WTC11 (cell line): ENCODE measurements at regions not wholly inside any gene's neighbourhood (a gene's known extent, or its start where the extent isn't known, plus 50 kb on each side); places are given as distances from the start of the nearest gene placed in this dataset.

Source experiments
- ATAC-seq: fragments of 200-7000 bp; cut with Tn5 transposase; 2 replicates; pipeline ENCODE4 v1.10.0; 2021; ENCODE audit warnings: mild to moderate bottlenecking, moderate library complexity
- CTCF ChIA-PET: fragments of 300-600 bp; sonication (Branson Sonifier 250); formaldehyde crosslinking; loops from one replicate; lab custom pipeline; 2021; ENCODE audit warnings: antibody characterized with exemption; lab: Charles Lee
- POLR2A ChIA-PET: fragments of 350-600 bp; sonication (Branson Sonifier 250); formaldehyde crosslinking; loops from one replicate; lab custom pipeline; 2021; ENCODE audit warnings: antibody characterized with exemption; lab: Charles Lee
- DNase-seq: peaks from one replicate; pipeline ENCODE4 v3.0.0; 2021; ENCODE audit warnings: low spot score
- H3K27ac Mint-ChIP-seq: 2 replicates; pipeline ENCODE4 v1.8.0; 2021; ENCODE audit warnings: mixed read lengths
- H3K27me3 Mint-ChIP-seq: 2 replicates; pipeline ENCODE4 v1.8.0; 2021; ENCODE audit warnings: low read depth, mild to moderate bottlenecking, moderate library complexity, mixed read lengths
- H3K36me3 Mint-ChIP-seq: 2 replicates; pipeline ENCODE4 v1.8.0; 2021; ENCODE audit warnings: mixed read lengths
- H3K4me1 Mint-ChIP-seq: 2 replicates; pipeline ENCODE4 v1.8.0; 2022; ENCODE audit warnings: mixed read lengths
- H3K4me3 Mint-ChIP-seq: 2 replicates; pipeline ENCODE4 v1.8.0; 2021; ENCODE audit warnings: mild to moderate bottlenecking, moderate library complexity, mixed read lengths
- H3K9me3 Mint-ChIP-seq: 2 replicates; pipeline ENCODE4 v1.8.0; 2021; ENCODE audit warnings: mixed read lengths
- ATF1 ChIP-seq: sonication (generic); formaldehyde crosslinking; IDR thresholded peaks from 2 replicates; pipeline ENCODE4 v1.8.1; 2023; ENCODE audit warnings: mild to moderate bottlenecking, moderate library complexity, missing genetic modification reagents
- CREB1 ChIP-seq: sonication (generic); formaldehyde crosslinking; IDR thresholded peaks from 2 replicates; pipeline ENCODE4 v1.8.0; 2023; ENCODE audit warnings: mild to moderate bottlenecking, missing genetic modification reagents
- CREM ChIP-seq: sonication (generic); formaldehyde crosslinking; IDR thresholded peaks from 2 replicates; pipeline ENCODE4 v1.8.1; 2022; ENCODE audit warnings: mild to moderate bottlenecking, missing genetic modification reagents, moderate library complexity
- FOXK1 ChIP-seq: sonication (generic); formaldehyde crosslinking; IDR thresholded peaks from 2 replicates; pipeline ENCODE4 v1.8.0; 2022; ENCODE audit warnings: mild to moderate bottlenecking, moderate library complexity, missing genetic modification reagents
- FOXP1 ChIP-seq: sonication (generic); formaldehyde crosslinking; IDR thresholded peaks from 2 replicates; pipeline ENCODE4 v1.8.0; 2022; ENCODE audit warnings: missing genetic modification reagents, mild to moderate bottlenecking, moderate library complexity, borderline replicate concordance
- FOXP4 ChIP-seq: sonication (generic); formaldehyde crosslinking; IDR thresholded peaks from 2 replicates; pipeline ENCODE4 v1.8.0; 2022; ENCODE audit warnings: mild to moderate bottlenecking, missing genetic modification reagents
- JAZF1 ChIP-seq: fragments of 250-450 bp; sonication (Bioruptor Pico); IDR thresholded peaks from 2 replicates; pipeline ENCODE4 v1.9.0; 2021; ENCODE audit warnings: moderate library complexity, mild to moderate bottlenecking, inconsistent platforms
- MLX ChIP-seq: sonication (generic); formaldehyde crosslinking; IDR thresholded peaks from 2 replicates; pipeline ENCODE4 v1.8.1; 2023; ENCODE audit warnings: mild to moderate bottlenecking, missing genetic modification reagents, moderate library complexity
- NFE2L1 ChIP-seq: sonication (generic); formaldehyde crosslinking; IDR thresholded peaks from 2 replicates; pipeline ENCODE4 v1.8.1; 2023; ENCODE audit warnings: missing genetic modification reagents
- NR1H2 ChIP-seq: sonication (generic); formaldehyde crosslinking; IDR thresholded peaks from 2 replicates; pipeline ENCODE4 v1.9.0; 2021; ENCODE audit warnings: mild to moderate bottlenecking, moderate library complexity, missing genetic modification reagents
- NR3C1 ChIP-seq: sonication (generic); formaldehyde crosslinking; conservative IDR thresholded peaks from 2 replicates; pipeline ENCODE4 v1.8.1; 2023; ENCODE audit warnings: low read depth, mild to moderate bottlenecking, missing genetic modification reagents
- OVOL2 ChIP-seq: fragments of 250-450 bp; sonication (Bioruptor Pico); IDR thresholded peaks from 2 replicates; pipeline ENCODE4 v1.9.0; 2021; ENCODE audit warnings: mild to moderate bottlenecking, borderline replicate concordance
- SMAD3 ChIP-seq: sonication (generic); formaldehyde crosslinking; IDR thresholded peaks from 2 replicates; pipeline ENCODE4 v1.8.0; 2022; ENCODE audit warnings: missing genetic modification reagents, mild to moderate bottlenecking, borderline replicate concordance
- SOX15 ChIP-seq: fragments of 250-450 bp; sonication (Bioruptor Pico); IDR thresholded peaks from 2 replicates; pipeline ENCODE4 v1.9.0; 2021; ENCODE audit warnings: mild to moderate bottlenecking
- SP1 ChIP-seq: sonication (generic); formaldehyde crosslinking; conservative IDR thresholded peaks from 2 replicates; pipeline ENCODE4 v1.8.1; 2022; ENCODE audit warnings: missing genetic modification reagents
- TCF7 ChIP-seq: sonication (generic); formaldehyde crosslinking; IDR thresholded peaks from 2 replicates; pipeline ENCODE4 v1.8.0; 2022; ENCODE audit warnings: mild to moderate bottlenecking, low read depth, missing genetic modification reagents, moderate library complexity
- USF1 ChIP-seq: sonication (generic); formaldehyde crosslinking; IDR thresholded peaks from 2 replicates; pipeline ENCODE4 v1.8.0; 2022; ENCODE audit warnings: mild to moderate bottlenecking, missing genetic modification reagents
- ZBTB21 ChIP-seq: sonication (generic); formaldehyde crosslinking; IDR thresholded peaks from 2 replicates; pipeline ENCODE4 v1.8.1; 2023; ENCODE audit warnings: mild to moderate bottlenecking, missing genetic modification reagents, borderline replicate concordance
- ZNF121 ChIP-seq: sonication (generic); formaldehyde crosslinking; IDR thresholded peaks from 2 replicates; pipeline ENCODE4 v1.8.0; 2023; ENCODE audit warnings: missing genetic modification reagents
- ZNF512 ChIP-seq: sonication (generic); formaldehyde crosslinking; IDR thresholded peaks from 2 replicates; pipeline ENCODE4 v1.8.1; 2022; ENCODE audit warnings: missing genetic modification reagents, borderline replicate concordance
- TF ChIP-seq, protein P1 (sequence below): fragments of 250-450 bp; sonication (Bioruptor Pico); IDR thresholded peaks from 2 replicates; pipeline ENCODE4 v2.1.2; 2022; ENCODE audit warnings: mild to moderate bottlenecking, moderate library complexity
- TF ChIP-seq, protein P2 (sequence below): sonication (generic); formaldehyde crosslinking; IDR thresholded peaks from 2 replicates; pipeline ENCODE4 v1.8.1; 2022; ENCODE audit warnings: mild to moderate bottlenecking, missing genetic modification reagents, moderate library complexity, borderline replicate concordance
- TF ChIP-seq, protein P3 (sequence below): sonication (generic); formaldehyde crosslinking; conservative IDR thresholded peaks from 2 replicates; pipeline ENCODE4 v1.8.1; 2023; ENCODE audit warnings: mild to moderate bottlenecking, low read depth, missing genetic modification reagents, moderate library complexity

GRCh38 chr15:60280259-60280658 lies 117.5 kb downstream of the ANXA2 start:
- ChIA-PET POLR2A (no interaction called here), CTCF (interaction anchor here (0.6 to 0.9 kb wide), 2 partner anchors 274 to 286 kb away, joined by 3 to 4 read pairs; no protein-coding TSS in a partner anchor)
- no peak for DNase-seq
- TF ChIP-seq SMAD3 (no peak), NFE2L1 (no peak), ATF1 (no peak), USF1 (no peak), ZNF512 (CRISPR knock-in tag) (no peak), SP1 (no peak), JAZF1 (no peak), FOXP4 (CRISPR knock-in tag) (no peak), OVOL2 (no peak), CREB1 (CRISPR knock-in tag) (no peak), NR1H2 (CRISPR knock-in tag) (no peak), TCF7 (no peak), SOX15 (CRISPR knock-in tag) (no peak), FOXK1 (CRISPR knock-in tag) (no peak), NR3C1 (CRISPR knock-in tag) (no peak)
- TF ChIP-seq, protein P1, sequence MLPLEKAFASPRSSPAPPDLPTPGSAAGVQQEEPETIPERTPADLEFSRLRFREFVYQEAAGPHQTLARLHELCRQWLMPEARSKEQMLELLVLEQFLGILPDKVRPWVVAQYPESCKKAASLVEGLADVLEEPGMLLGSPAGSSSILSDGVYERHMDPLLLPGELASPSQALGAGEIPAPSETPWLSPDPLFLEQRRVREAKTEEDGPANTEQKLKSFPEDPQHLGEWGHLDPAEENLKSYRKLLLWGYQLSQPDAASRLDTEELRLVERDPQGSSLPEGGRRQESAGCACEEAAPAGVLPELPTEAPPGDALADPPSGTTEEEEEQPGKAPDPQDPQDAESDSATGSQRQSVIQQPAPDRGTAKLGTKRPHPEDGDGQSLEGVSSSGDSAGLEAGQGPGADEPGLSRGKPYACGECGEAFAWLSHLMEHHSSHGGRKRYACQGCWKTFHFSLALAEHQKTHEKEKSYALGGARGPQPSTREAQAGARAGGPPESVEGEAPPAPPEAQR: no peak
- TF ChIP-seq, protein P2, sequence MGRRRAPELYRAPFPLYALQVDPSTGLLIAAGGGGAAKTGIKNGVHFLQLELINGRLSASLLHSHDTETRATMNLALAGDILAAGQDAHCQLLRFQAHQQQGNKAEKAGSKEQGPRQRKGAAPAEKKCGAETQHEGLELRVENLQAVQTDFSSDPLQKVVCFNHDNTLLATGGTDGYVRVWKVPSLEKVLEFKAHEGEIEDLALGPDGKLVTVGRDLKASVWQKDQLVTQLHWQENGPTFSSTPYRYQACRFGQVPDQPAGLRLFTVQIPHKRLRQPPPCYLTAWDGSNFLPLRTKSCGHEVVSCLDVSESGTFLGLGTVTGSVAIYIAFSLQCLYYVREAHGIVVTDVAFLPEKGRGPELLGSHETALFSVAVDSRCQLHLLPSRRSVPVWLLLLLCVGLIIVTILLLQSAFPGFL (CRISPR knock-in tag): no peak
- H3K27ac Mint-ChIP-seq: no peak overlapping the region
- peaks cover 18% of the 10 kb centered on the region for H3K36me3 Mint-ChIP-seq
- peaks cover 38% of the 10 kb centered on the region for H3K9me3 Mint-ChIP-seq
- H3K4me1 Mint-ChIP-seq: peaks cover 13% of the 10 kb centered on the region
- H3K27me3 Mint-ChIP-seq: peaks cover 2% of the 10 kb centered on the region
- no peak for ATAC-seq
- H3K4me3 Mint-ChIP-seq: no peak overlapping the region

GRCh38 chr15:60283936-60284335 lies 113.8 kb downstream of the ANXA2 start:
- H3K27ac Mint-ChIP-seq: no peak overlapping the region
- peaks cover 20% of the 10 kb centered on the region for H3K36me3 Mint-ChIP-seq
- DNase-seq (no peak), ATAC-seq (no peak)
- peaks cover 29% of the 10 kb centered on the region for H3K9me3 Mint-ChIP-seq
- H3K27me3 Mint-ChIP-seq: no peaks in the 10 kb centered on the region; the same call in 1 of the 2 replicates
- CTCF ChIA-PET: interaction anchor here (1.3 kb wide), 1 partner anchor 532 kb away, joined by 4 read pairs; no protein-coding TSS in a partner anchor
- POLR2A ChIA-PET: no interaction called here
- peaks cover 19% of the 10 kb centered on the region for H3K4me1 Mint-ChIP-seq
- no peak overlapping the region for H3K4me3 Mint-ChIP-seq
- TF ChIP-seq USF1: no peak
- no peak for TF ChIP-seq CREM (CRISPR knock-in tag)
- no peak for TF ChIP-seq FOXP1 (CRISPR knock-in tag)
- no peak for TF ChIP-seq FOXP4 (CRISPR knock-in tag)
- no peak for TF ChIP-seq SOX15 (CRISPR knock-in tag)
- no peak for TF ChIP-seq ZBTB21 (CRISPR knock-in tag)
- no peak for TF ChIP-seq MLX (CRISPR knock-in tag)
- TF ChIP-seq, protein P3, sequence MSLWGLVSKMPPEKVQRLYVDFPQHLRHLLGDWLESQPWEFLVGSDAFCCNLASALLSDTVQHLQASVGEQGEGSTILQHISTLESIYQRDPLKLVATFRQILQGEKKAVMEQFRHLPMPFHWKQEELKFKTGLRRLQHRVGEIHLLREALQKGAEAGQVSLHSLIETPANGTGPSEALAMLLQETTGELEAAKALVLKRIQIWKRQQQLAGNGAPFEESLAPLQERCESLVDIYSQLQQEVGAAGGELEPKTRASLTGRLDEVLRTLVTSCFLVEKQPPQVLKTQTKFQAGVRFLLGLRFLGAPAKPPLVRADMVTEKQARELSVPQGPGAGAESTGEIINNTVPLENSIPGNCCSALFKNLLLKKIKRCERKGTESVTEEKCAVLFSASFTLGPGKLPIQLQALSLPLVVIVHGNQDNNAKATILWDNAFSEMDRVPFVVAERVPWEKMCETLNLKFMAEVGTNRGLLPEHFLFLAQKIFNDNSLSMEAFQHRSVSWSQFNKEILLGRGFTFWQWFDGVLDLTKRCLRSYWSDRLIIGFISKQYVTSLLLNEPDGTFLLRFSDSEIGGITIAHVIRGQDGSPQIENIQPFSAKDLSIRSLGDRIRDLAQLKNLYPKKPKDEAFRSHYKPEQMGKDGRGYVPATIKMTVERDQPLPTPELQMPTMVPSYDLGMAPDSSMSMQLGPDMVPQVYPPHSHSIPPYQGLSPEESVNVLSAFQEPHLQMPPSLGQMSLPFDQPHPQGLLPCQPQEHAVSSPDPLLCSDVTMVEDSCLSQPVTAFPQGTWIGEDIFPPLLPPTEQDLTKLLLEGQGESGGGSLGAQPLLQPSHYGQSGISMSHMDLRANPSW: no peak
- TF ChIP-seq ZNF121 (CRISPR knock-in tag): no peak
